SK-N-MC (cell line): ENCODE measurements at regions not wholly inside any gene's neighbourhood (a gene's known extent, or its start where the extent isn't known, plus 50 kb on each side); places are given as distances from the start of the nearest gene placed in this dataset.

Source experiments
- EZH2 ChIP-seq: fragments of 200-600 bp; sonication (generic); IDR thresholded peaks from one replicate; pipeline ENCODE4 v1.6.1; 2017; ENCODE audit warnings: antibody characterized with exemption
- FOXP2 ChIP-seq: optimal IDR thresholded peaks from 2 replicates; pipeline ENCODE3; 2011; ENCODE audit warnings: mild to moderate bottlenecking, moderate library complexity; ENCODE audit not compliant: insufficient read depth; ENCODE audit errors: extremely low read length, control extremely low read depth
- POLR2AphosphoS5 ChIP-seq: IDR thresholded peaks from 2 replicates; pipeline ENCODE4 v1.6.1; 2012; ENCODE audit warnings: mild to moderate bottlenecking, low read depth, low read length, borderline replicate concordance

GRCh38 chr5:121681229-121681855, 170.3 kb upstream of the FTMT start:
- no peak for TF ChIP-seq POLR2AphosphoS5
- TF ChIP-seq EZH2 = no peak
- TF ChIP-seq FOXP2 = no peak
